Stomach (tissue), 8 donors: ENCODE measurements at regions not wholly inside any gene's neighbourhood (a gene's known extent, or its start where the extent isn't known, plus 50 kb on each side); places are given as distances from the start of the nearest gene placed in this dataset.

Source experiments
- DNase-seq, 2 donors: peaks; one replicate each; pipeline versions ENCODE4 v3.0.0 to v3.0.0-alpha.2; 2013 to 2019
- H3K27ac ChIP-seq, 5 donors: fragments of 200-600 bp in 4 of 5; sonication (generic) in 4 of 5; one replicate each; pipeline ENCODE4 v1.5.1; 2013 to 2019; ENCODE audit warnings: mild to moderate bottlenecking in 1 of 5, moderate library complexity in 1 of 5
- H3K27me3 ChIP-seq, 3 donors: fragments of 200-600 bp; sonication (generic); one replicate each; pipeline ENCODE4 v1.5.1; 2017 to 2019; ENCODE audit warnings: mixed run types in 1 of 3
- H3K36me3 ChIP-seq, 4 donors: fragments of 200-600 bp; sonication (generic); 1 replicate in 3 of 4; 2 replicates in 1 of 4; pipeline ENCODE4 v1.5.1; 2016 to 2019
- H3K4me1 ChIP-seq, 4 donors: fragments of 200-600 bp; sonication (generic); one replicate each; pipeline ENCODE4 v1.5.1; 2016 to 2019
- H3K4me3 ChIP-seq, 4 donors: fragments of 200-600 bp; sonication (generic) in 3 of 4; one replicate each; pipeline ENCODE4 v1.5.1; 2016 to 2019; ENCODE audit warnings: mild to moderate bottlenecking in 1 of 4
- H3K9me3 ChIP-seq, 4 donors: fragments of 200-600 bp; sonication (generic); one replicate each; pipeline ENCODE4 v1.5.1; 2016 to 2019
- CTCF ChIP-seq, 7 experiments: fragments of 450-650 bp in 4 of 7; fragments of 200-600 bp in 3 of 7; sonication (generic) in 3 of 7; IDR thresholded peaks; one replicate each; pipeline ENCODE4 v1.5.1; 2016 to 2019; ENCODE audit warnings: antibody characterized with exemption in 7 of 7, control low read depth in 2 of 7, mild to moderate bottlenecking in 1 of 7
- EP300 ChIP-seq: sonication (generic); formaldehyde crosslinking; IDR thresholded peaks from one replicate; pipeline ENCODE4 v1.6.1; 2017; ENCODE audit warnings: antibody characterized with exemption
- POLR2A ChIP-seq, 4 donors: fragments of 450-650 bp; IDR thresholded peaks; one replicate each; pipeline ENCODE4 v1.6.1; 2016; ENCODE audit warnings: antibody characterized with exemption in 4 of 4, control low read depth in 2 of 4, mild to moderate bottlenecking in 1 of 4, moderate library complexity in 1 of 4
- POLR2AphosphoS5 ChIP-seq, 3 donors: sonication (generic); formaldehyde crosslinking; IDR thresholded peaks; one replicate each; pipeline ENCODE4 v1.6.1; 2016; ENCODE audit warnings: antibody characterized with exemption in 3 of 3
- WGBS, 5 donors: extraction: QIAGEN DNeasy Blood & Tissue Kit in 3 of 5; methylation state at CpG; one replicate each; pipeline versions ENCODE4 v1.1.5 to v1.1.7; 2013 to 2018; 5-methylcytosine and 5-hydroxymethylcytosine counted together
- intact Hi-C: fragments of 100-400 bp; cut with DNase I; formaldehyde crosslinking; loops from one replicate; pipeline ENCODE4 v1.15.1; 2023; ENCODE audit warnings: low total_unique reads
- donor health status: healthy with polysubstance abuse.
- donor health status: Bipolar disorder and iron deficiency.
- donor health status: healthy.

GRCh38 chr2:116879650-116880160 lies 934.8 kb upstream of the DDX18 start:
- Histone ChIP-seq H3K27ac (no peak overlapping the region), H3K36me3 (no peaks in the 10 kb centered on the region), H3K4me3 (no peak overlapping the region), H3K27me3 (no peaks in the 10 kb centered on the region), H3K9me3 (peaks cover 0 to 3% (median 0%) of the 10 kb centered on the region in 4 donors), H3K4me1 (no peaks in the 10 kb centered on the region)
- TF ChIP-seq EP300: no peak
- WGBS, 5 donors: 54 to 87% (median 69%) methylated on average over 2 of the region's 2 CpGs
- DNase-seq: no peak
- intact Hi-C loops: no loop called here

GRCh38 chr2:116891191-116891590 lies 923.3 kb upstream of the DDX18 start:
- TF ChIP-seq CTCF (IDR thresholded peaks at IDR 0.05) (no peak), POLR2A (IDR thresholded peaks at IDR 0.05) (no peak), POLR2AphosphoS5 (IDR thresholded peaks at IDR 0.05) (no peak), EP300 (no peak)
- DNase-seq: no peak
- H3K27ac ChIP-seq: no peak overlapping the region
- no peaks in the 10 kb centered on the region for H3K4me1 ChIP-seq
- WGBS, 5 donors: 51 to 81% (median 72%) methylated on average over 1 of the region's 1 CpG
- H3K36me3 ChIP-seq: no peaks in the 10 kb centered on the region
- H3K4me3 ChIP-seq: no peak overlapping the region
- H3K9me3 ChIP-seq: peaks cover 0 to 38% (median 17%) of the 10 kb centered on the region in 4 donors
- no peaks in the 10 kb centered on the region for H3K27me3 ChIP-seq
- intact Hi-C loops: no loop called here

DNA sequence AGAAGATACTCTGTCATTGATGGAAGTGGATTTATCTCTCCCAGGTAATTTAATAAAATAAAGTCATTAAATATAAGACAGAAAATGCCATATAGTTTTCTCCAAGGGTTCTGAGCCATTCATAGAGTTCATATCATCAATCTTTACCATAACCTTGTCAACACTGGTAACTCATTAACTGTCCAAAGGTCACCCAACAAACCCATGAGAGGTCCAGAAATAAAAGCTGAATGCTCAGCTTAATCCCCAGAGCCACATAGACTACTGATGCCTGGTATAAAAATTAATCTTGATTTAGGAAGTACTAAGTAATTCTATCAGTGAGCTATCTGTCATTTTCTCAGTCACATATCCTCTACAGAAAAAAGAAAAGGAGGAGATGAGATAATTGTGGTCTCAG lies 903.0 kb upstream of the DDX18 start:
- no peaks in the 10 kb centered on the region for H3K9me3 ChIP-seq
- DNase-seq: peak in 1 of 2 donors; percentile 8
- H3K27me3 ChIP-seq: no peaks in the 10 kb centered on the region
- H3K36me3 ChIP-seq: no peaks in the 10 kb centered on the region
- intact Hi-C loops: no loop called here
- TF ChIP-seq EP300 (no peak), POLR2AphosphoS5 (IDR thresholded peaks at IDR 0.05) (no peak), POLR2A (IDR thresholded peaks at IDR 0.05) (no peak), CTCF (IDR thresholded peaks at IDR 0.05) (no peak)
- H3K4me3 ChIP-seq: no peak overlapping the region
- no peak overlapping the region for H3K27ac ChIP-seq
- H3K4me1 ChIP-seq: no peaks in the 10 kb centered on the region

- H3K4me1 ChIP-seq: no peaks in the 10 kb centered on the region
- H3K36me3 ChIP-seq: no peaks in the 10 kb centered on the region
- no peak overlapping the region for H3K4me3 ChIP-seq
- no peak overlapping the region for H3K27ac ChIP-seq
- no peak for DNase-seq
- H3K27me3 ChIP-seq: no peaks in the 10 kb centered on the region
- intact Hi-C loops: no loop called here
- 69 to 83% (median 74%) methylated on average over 1 of the region's 1 CpG for WGBS, 5 donors
- TF ChIP-seq CTCF (IDR thresholded peaks at IDR 0.05) (no peak), EP300 (no peak), POLR2AphosphoS5 (IDR thresholded peaks at IDR 0.05) (no peak), POLR2A (IDR thresholded peaks at IDR 0.05) (no peak)
- no peaks in the 10 kb centered on the region for H3K9me3 ChIP-seq
Measured at GRCh38 chr2:116915673-116916072, 898.8 kb upstream of the DDX18 start.

DNA sequence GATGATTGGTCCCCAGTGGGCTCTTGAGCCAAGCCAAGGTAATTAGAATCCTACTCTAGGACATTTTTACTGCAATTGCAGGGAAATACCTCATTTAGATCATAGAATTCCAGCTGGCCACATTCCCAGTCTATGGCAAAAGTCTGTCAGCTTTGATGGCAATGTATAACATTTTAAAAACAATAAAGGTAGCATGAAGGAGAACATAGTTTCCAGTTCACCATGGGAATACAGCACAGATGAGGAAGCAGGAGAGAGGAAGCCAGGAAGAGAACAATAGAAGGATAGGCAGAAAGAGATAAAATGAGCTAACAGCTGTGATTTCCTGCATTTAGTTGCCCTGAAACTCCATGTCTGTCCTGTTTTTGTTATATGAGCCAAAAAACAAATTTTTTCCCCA lies 897.3 kb upstream of the DDX18 start:
- H3K4me1 ChIP-seq: no peaks in the 10 kb centered on the region
- intact Hi-C loops: no loop called here

More for the DNA sequence above, 897.3 kb upstream of the DDX18 start:
- TF ChIP-seq EP300: no peak
- TF ChIP-seq CTCF (IDR thresholded peaks at IDR 0.05): no peak
- TF ChIP-seq POLR2A (IDR thresholded peaks at IDR 0.05): no peak
- no peak for TF ChIP-seq POLR2AphosphoS5 (IDR thresholded peaks at IDR 0.05)
- H3K9me3 ChIP-seq: no peaks in the 10 kb centered on the region
- no peak overlapping the region for H3K27ac ChIP-seq
- DNase-seq: peak in 1 of 2 donors; percentile 14
- no peaks in the 10 kb centered on the region for H3K27me3 ChIP-seq
- no peak overlapping the region for H3K4me3 ChIP-seq
- no peaks in the 10 kb centered on the region for H3K36me3 ChIP-seq
